ENCODE measurements at regions not wholly inside any gene's neighbourhood (a gene's known extent, or its start where the extent isn't known, plus 50 kb on each side); places are given as distances from the start of the nearest gene placed in this dataset.

DNA sequence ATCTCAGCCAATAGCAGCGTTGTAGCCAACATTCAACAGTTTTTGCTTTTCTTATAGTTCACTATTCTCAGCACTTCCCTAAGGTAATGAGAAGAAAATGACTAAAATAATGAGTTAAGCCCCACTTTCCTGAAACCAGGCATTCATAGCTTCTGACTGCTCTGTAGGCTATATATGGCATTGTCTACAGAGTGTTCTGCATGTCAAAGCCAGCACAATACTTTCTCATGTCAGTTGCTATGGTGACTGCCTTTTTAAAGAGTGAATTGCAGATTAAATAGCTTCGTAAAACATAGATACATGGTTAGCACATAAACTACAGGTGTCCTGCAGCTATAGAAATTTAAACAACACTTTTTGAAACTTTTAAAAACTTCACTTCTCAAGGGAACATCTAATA lies 1256.1 kb upstream of the CNTN5 start:
- no peak for TF ChIP-seq CTCF (conservative IDR thresholded peaks at IDR 0.05; ENCODE audit: low read depth in 2 of 2)
- no peak for TF ChIP-seq CREB1 (CRISPR knock-in tag; IDR thresholded peaks at IDR 0.05; ENCODE audit: low read depth)
- no peak for TF ChIP-seq POLR2AphosphoS5 (IDR thresholded peaks at IDR 0.05; ENCODE audit: low read depth)
- no peak for TF ChIP-seq EZH2phosphoT487 (IDR thresholded peaks at IDR 0.05; ENCODE audit: unreplicated experiment)
- no peak for TF ChIP-seq EZH2 (IDR thresholded peaks at IDR 0.05; ENCODE audit: low read depth, unreplicated experiment)
- TF ChIP-seq REST (IDR thresholded peaks at IDR 0.05; ENCODE audit: unreplicated experiment): no peak
- no peak for TF ChIP-seq ETS1 (IDR thresholded peaks at IDR 0.05)
- no peak for TF ChIP-seq ZNF331 (CRISPR knock-in tag; IDR thresholded peaks at IDR 0.05; ENCODE audit: low read depth)
- no peak for TF ChIP-seq JUNB (IDR thresholded peaks at IDR 0.05; ENCODE audit: unreplicated experiment)
- TF ChIP-seq STAT1 (IDR thresholded peaks at IDR 0.05; ENCODE audit: unreplicated experiment): no peak
- TF ChIP-seq ZNF462 (CRISPR knock-in tag; IDR thresholded peaks at IDR 0.05): no peak
- TF ChIP-seq ZNF114 (CRISPR knock-in tag; IDR thresholded peaks at IDR 0.05): no peak
- no peak for TF ChIP-seq NANOG (IDR thresholded peaks at IDR 0.05; ENCODE audit: borderline replicate concordance)

Data from GM23338 (cell line).